Neural crest cell (in vitro differentiated cells): ENCODE measurements at regions not wholly inside any gene's neighbourhood (a gene's known extent, or its start where the extent isn't known, plus 50 kb on each side); places are given as distances from the start of the nearest gene placed in this dataset.

ENCODE experiments used
- DNase-seq: peaks from one replicate; pipeline ENCODE4 v3.0.0; 2021; ENCODE audit warnings: low read depth, mixed read lengths, low spot score
- H3K27ac Mint-ChIP-seq: one replicate; pipeline ENCODE4 v1.8.0; 2021; ENCODE audit warnings: mild to moderate bottlenecking, mixed read lengths; ENCODE audit not compliant: unreplicated experiment
- H3K27me3 Mint-ChIP-seq: 2 replicates; pipeline ENCODE4 v1.8.0; 2021; ENCODE audit warnings: low read depth, mild to moderate bottlenecking, mixed read lengths
- H3K36me3 Mint-ChIP-seq: 2 replicates; pipeline ENCODE4 v1.8.0; 2021; ENCODE audit warnings: low read depth, mild to moderate bottlenecking, mixed read lengths
- H3K4me1 Mint-ChIP-seq: 2 replicates; pipeline ENCODE4 v1.8.0; 2021; ENCODE audit warnings: mixed read lengths
- H3K4me3 Mint-ChIP-seq: one replicate; pipeline ENCODE4 v1.8.0; 2021; ENCODE audit warnings: mild to moderate bottlenecking, mixed read lengths
- H3K9me3 Mint-ChIP-seq: 2 replicates; pipeline ENCODE4 v1.8.0; 2021; ENCODE audit warnings: mixed read lengths
- TF ChIP-seq, protein P1 (sequence below): fragments of 200-600 bp; sonication (generic); conservative IDR thresholded peaks from 2 replicates; pipeline ENCODE4 v1.5.0; 2021; ENCODE audit warnings: antibody characterized with exemption, mild to moderate bottlenecking

DNA sequence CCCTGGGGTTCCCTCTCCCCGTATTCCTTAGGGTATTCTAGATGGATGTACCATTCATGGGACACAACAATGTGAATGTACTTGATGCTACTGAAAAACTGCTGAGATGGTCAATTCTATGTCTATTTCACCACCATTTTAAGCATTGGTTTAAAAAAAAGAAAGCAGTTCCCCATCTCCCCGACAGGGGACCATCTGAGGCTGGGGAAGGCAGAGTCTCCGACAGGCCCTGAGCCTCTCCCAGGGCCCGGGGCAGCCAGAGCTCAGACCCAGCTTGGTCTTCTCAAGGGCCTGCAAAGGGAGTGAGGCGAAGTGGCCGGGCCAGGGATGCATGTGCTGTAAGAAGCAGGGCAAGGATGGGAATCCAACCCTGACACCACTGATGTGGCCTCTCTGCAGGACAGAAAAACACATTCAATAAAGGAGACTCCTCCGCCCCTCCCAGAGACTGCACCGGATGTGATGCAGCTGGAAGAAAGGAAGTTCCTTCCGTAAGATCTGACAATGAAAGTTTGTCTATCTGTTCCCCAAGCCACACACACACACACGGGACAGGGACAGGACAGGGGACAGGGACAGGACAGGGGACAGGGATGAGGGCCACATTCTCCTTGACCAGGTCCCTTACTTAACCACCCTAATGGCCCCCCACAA lies 234.1 kb downstream of the BCL11B start:
- no peak overlapping the region for H3K27ac Mint-ChIP-seq
- DNase-seq: no peak
- TF ChIP-seq, protein P1, sequence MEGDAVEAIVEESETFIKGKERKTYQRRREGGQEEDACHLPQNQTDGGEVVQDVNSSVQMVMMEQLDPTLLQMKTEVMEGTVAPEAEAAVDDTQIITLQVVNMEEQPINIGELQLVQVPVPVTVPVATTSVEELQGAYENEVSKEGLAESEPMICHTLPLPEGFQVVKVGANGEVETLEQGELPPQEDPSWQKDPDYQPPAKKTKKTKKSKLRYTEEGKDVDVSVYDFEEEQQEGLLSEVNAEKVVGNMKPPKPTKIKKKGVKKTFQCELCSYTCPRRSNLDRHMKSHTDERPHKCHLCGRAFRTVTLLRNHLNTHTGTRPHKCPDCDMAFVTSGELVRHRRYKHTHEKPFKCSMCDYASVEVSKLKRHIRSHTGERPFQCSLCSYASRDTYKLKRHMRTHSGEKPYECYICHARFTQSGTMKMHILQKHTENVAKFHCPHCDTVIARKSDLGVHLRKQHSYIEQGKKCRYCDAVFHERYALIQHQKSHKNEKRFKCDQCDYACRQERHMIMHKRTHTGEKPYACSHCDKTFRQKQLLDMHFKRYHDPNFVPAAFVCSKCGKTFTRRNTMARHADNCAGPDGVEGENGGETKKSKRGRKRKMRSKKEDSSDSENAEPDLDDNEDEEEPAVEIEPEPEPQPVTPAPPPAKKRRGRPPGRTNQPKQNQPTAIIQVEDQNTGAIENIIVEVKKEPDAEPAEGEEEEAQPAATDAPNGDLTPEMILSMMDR: peak; percentile 57

DNA sequence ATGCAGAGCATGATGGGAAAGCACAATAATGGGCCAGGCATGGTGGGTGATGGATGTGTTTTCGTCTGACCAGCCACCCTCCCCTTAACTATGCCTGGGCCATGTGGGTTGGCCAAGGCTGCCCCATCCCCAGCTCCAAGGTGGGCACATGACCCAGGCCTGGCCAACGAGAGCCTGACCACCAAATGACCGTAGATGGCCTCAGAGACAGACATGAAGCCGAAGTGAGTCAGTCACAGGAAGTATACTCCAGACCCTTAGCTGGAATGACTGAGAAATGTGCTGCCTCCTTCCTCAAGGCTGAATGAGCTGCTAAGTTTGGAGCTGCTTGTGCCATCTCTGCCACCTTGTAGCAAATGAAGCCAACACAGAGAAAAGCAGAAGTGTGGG lies 233.6 kb downstream of the BCL11B start:
- Mint-ChIP-seq H3K36me3 (no peaks in the 10 kb centered on the region), H3K4me1 (peaks cover 42% of the 10 kb centered on the region), H3K27me3 (peaks cover 86% of the 10 kb centered on the region), H3K27ac (no peak overlapping the region), H3K4me3 (no peak overlapping the region), H3K9me3 (no peaks in the 10 kb centered on the region)
- DNase-seq: no peak
- TF ChIP-seq, protein P1: no peak

More for the DNA sequence above, 234.1 kb downstream of the BCL11B start:
- H3K4me3 Mint-ChIP-seq: no peak overlapping the region
- peaks cover 2% of the 10 kb centered on the region for H3K9me3 Mint-ChIP-seq
- H3K36me3 Mint-ChIP-seq: no peaks in the 10 kb centered on the region
- H3K4me1 Mint-ChIP-seq: peaks cover 42% of the 10 kb centered on the region
- peaks cover 86% of the 10 kb centered on the region for H3K27me3 Mint-ChIP-seq

- Mint-ChIP-seq H3K27ac (peak overlapping the region; percentile 24), H3K4me1 (peaks cover 41% of the 10 kb centered on the region), H3K9me3 (peaks cover 1% of the 10 kb centered on the region), H3K27me3 (peaks cover 88% of the 10 kb centered on the region), H3K4me3 (no peak overlapping the region), H3K36me3 (peaks cover 4% of the 10 kb centered on the region)
- DNase-seq: no peak
- TF ChIP-seq, protein P1: no peak
Measured at GRCh38 chr14:99039331-99040041, 232.5 kb downstream of the BCL11B start.

DNA sequence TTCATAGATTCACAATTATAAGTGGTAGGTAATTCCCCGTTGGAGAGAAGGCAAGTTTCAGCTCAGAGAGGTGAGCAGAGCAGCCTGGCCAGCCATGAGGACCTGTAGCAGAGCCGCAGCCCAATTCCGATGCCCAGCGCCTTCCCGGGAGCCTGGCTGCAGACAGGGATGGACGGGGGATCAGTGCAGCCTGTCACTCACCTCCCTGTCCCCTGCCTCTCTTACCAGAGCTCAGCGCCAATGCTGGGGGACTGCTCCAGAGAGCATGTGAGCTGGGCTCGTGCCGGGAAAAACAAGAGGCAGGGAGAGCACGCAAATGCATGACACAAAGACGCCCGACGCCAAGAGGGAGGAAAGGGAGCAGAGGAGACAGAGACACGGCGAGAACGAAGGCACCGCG lies 231.9 kb downstream of the BCL11B start:
- no peak for DNase-seq
- Mint-ChIP-seq H3K9me3 (peaks cover 7% of the 10 kb centered on the region), H3K27me3 (peaks cover 88% of the 10 kb centered on the region), H3K27ac (peak overlapping the region; percentile 24), H3K4me3 (no peak overlapping the region), H3K36me3 (peaks cover 9% of the 10 kb centered on the region), H3K4me1 (peaks cover 37% of the 10 kb centered on the region)
- TF ChIP-seq, protein P1: no peak

DNA sequence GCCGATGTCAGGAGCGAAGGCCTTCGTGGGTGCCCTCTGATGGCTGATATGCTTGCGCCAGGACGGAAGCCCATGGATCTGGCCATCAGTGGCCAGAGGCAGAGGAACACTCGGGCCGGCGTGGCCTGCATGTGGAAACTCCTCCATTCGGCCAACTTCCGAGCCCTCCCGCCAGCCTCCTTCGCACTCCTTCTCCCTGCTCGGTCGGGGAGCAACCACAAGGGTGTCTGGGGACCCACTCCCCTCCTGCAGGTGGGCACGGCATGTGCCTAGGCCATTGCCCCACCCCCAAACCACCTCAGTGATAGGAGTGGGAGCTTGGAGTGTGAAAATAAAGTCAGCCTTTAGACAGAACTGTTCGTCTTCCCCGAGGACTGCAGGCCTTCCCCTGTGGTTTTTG lies 231.3 kb downstream of the BCL11B start:
- TF ChIP-seq, protein P1: no peak
- H3K4me3 Mint-ChIP-seq: no peak overlapping the region
- no peak for DNase-seq
- H3K36me3 Mint-ChIP-seq: peaks cover 9% of the 10 kb centered on the region
- H3K9me3 Mint-ChIP-seq: peaks cover 7% of the 10 kb centered on the region
- no peak overlapping the region for H3K27ac Mint-ChIP-seq
- peaks cover 40% of the 10 kb centered on the region for H3K4me1 Mint-ChIP-seq
- H3K27me3 Mint-ChIP-seq: peaks cover 88% of the 10 kb centered on the region
